K562 (cell line): ENCODE measurements at regions not wholly inside any gene's neighbourhood (a gene's known extent, or its start where the extent isn't known, plus 50 kb on each side); places are given as distances from the start of the nearest gene placed in this dataset.

Experiments
- ATAC-seq: fragments of 200-7000 bp; cut with Tn5 transposase; 3 replicates; pipeline ENCODE4 v1.9.1; 2020; ENCODE audit warnings: moderate library complexity
- BruUV-seq: library from RNA; stranded (reverse); fragments of 400-500 nt; replicated peaks from 2 replicates; lab custom pipeline; 2021; lab: Mats Ljungman, UMichigan
- CTCF ChIA-PET: fragments of 300-600 bp; formaldehyde crosslinking; extraction: SDS; loops from one replicate; lab custom pipeline; 2021; ENCODE audit warnings: low intra/inter-chr PET ratio; lab: Yijun Ruan, JAX
- POLR2A ChIA-PET: fragments of 300-600, 350-650 bp; sonication (Branson Sonifier 250); formaldehyde crosslinking; extraction: SDS; loops from one replicate; lab custom pipeline; 2021; ENCODE audit warnings: antibody characterized with exemption, inconsistent platforms; lab: Yijun Ruan, JAX
- DNase-seq, 4 experiments: peaks; one replicate each; pipeline versions ENCODE4 v3.0.0 to v3.0.0-alpha.2; 2011 to 2018; ENCODE audit warnings: low spot score in 3 of 4, mixed read lengths in 3 of 4; ENCODE audit errors: extremely low read depth in 1 of 4
- FAIRE-seq: peaks from 2 replicates; lab custom pipeline; 2011; peaks lifted over from hg19 to GRCh38; lab: Jason Lieb, UNC
- H2AFZ ChIP-seq: 2 replicates; pipeline ENCODE4 v1.6.0; 2011; ENCODE audit warnings: low read depth, low read length, control low read depth, inconsistent platforms
- H3K27ac ChIP-seq: fragments of 200-600 bp; 3 replicates; pipeline ENCODE4 v1.8.0; 2011; ENCODE audit warnings: low read depth, mild to moderate bottlenecking, control low read depth, inconsistent platforms, low read length, moderate library complexity, mixed read lengths; ENCODE audit errors: extremely low read depth
- H3K27me3 ChIP-seq, 2 experiments: fragments of 300-600 bp in 1 of 2; 2 replicates in 1 of 2; 3 replicates in 1 of 2; pipeline versions ENCODE4 v1.6.0 to v1.8.0; 2011; ENCODE audit warnings: inconsistent platforms in 2 of 2, low read length in 2 of 2, mild to moderate bottlenecking in 1 of 2, mixed read lengths in 1 of 2, moderate library complexity in 1 of 2; ENCODE audit not compliant: control insufficient read depth in 2 of 2, insufficient read depth in 2 of 2
- H3K36me3 ChIP-seq: fragments of 300-600 bp; 3 replicates; pipeline ENCODE4 v1.8.0; 2011; ENCODE audit warnings: mild to moderate bottlenecking, low read length, inconsistent platforms; ENCODE audit not compliant: control insufficient read depth, insufficient read depth
- H3K4me1 ChIP-seq, 2 experiments: fragments of 200-600 bp in 1 of 2; replicated peaks in 1 of 2; 2 replicates in 1 of 2; 3 replicates in 1 of 2; pipeline versions ENCODE4 v1.5.1 to v1.8.0; 2011; ENCODE audit warnings: inconsistent platforms in 2 of 2, low read length in 2 of 2, mild to moderate bottlenecking in 1 of 2, mixed read lengths in 1 of 2, moderate library complexity in 1 of 2; ENCODE audit not compliant: control insufficient read depth in 2 of 2, insufficient read depth in 2 of 2
- H3K4me2 ChIP-seq: 2 replicates; pipeline ENCODE4 v1.6.1; 2011; ENCODE audit warnings: low read length, control low read depth, inconsistent platforms, mixed read lengths; ENCODE audit not compliant: insufficient read depth
- H3K4me3 ChIP-seq: fragments of 200-600 bp; sonication (generic), shearing (Covaris generic); 2 replicates; pipeline ENCODE4 v1.5.1; 2016; ENCODE audit warnings: control low read depth, inconsistent platforms
- H3K79me2 ChIP-seq: fragments of 200-600 bp; 3 replicates; pipeline ENCODE4 v1.8.0; 2011; ENCODE audit warnings: low read length, inconsistent platforms; ENCODE audit not compliant: control insufficient read depth, insufficient read depth
- H3K9ac ChIP-seq, 2 experiments: 2 replicates each; pipeline versions ENCODE4 v1.6.0 to v1.6.1; 2011; ENCODE audit warnings: low read depth in 2 of 2, low read length in 2 of 2, control low read depth in 1 of 2, inconsistent platforms in 1 of 2, mild to moderate bottlenecking in 1 of 2, mixed read lengths in 1 of 2; ENCODE audit not compliant: insufficient read depth in 1 of 2
- H3K9me1 ChIP-seq: one replicate; pipeline ENCODE4 v1.6.0; 2011; ENCODE audit warnings: inconsistent platforms, mild to moderate bottlenecking, low read length, moderate library complexity; ENCODE audit not compliant: control insufficient read depth, insufficient read depth
- H3K9me3 ChIP-seq: replicated peaks from 2 replicates; pipeline ENCODE4 v1.5.1; 2011; ENCODE audit warnings: low read depth, low read length, inconsistent platforms; ENCODE audit not compliant: control insufficient read depth, insufficient read depth
- H4K20me1 ChIP-seq: replicated peaks from 2 replicates; pipeline ENCODE4 v1.6.1; 2011; ENCODE audit warnings: low read length, inconsistent platforms, mixed read lengths; ENCODE audit not compliant: control insufficient read depth, insufficient read depth
- CTBP1 ChIP-seq: fragments of 450-650 bp; IDR thresholded peaks from 2 replicates; pipeline ENCODE4 v1.6.1; 2016; ENCODE audit warnings: borderline replicate concordance
- DEAF1 ChIP-seq: fragments of 450-650 bp; formaldehyde crosslinking; IDR thresholded peaks from 2 replicates; pipeline ENCODE4 v1.4.0; 2020; ENCODE audit warnings: mild to moderate bottlenecking, moderate library complexity
- DIDO1 ChIP-seq: fragments of 450-650 bp; IDR thresholded peaks from 2 replicates; pipeline ENCODE4 v1.6.1; 2016; ENCODE audit warnings: low read depth, missing biosample characterization, missing genetic modification characterization
- ELF2 ChIP-seq: fragments of 250-450 bp; sonication (Bioruptor Pico); IDR thresholded peaks from 2 replicates; pipeline ENCODE4 v1.5.0; 2021; ENCODE audit warnings: mild to moderate bottlenecking
- ERF ChIP-seq: fragments of 450-650 bp; formaldehyde crosslinking; IDR thresholded peaks from 2 replicates; pipeline ENCODE4 v1.4.0; 2020; ENCODE audit warnings: mild to moderate bottlenecking, mixed read lengths
- FUS ChIP-seq: fragments of 200-400 bp; formaldehyde crosslinking; optimal IDR thresholded peaks from 2 replicates; pipeline ENCODE3; 2017; ENCODE audit warnings: low read depth, low read length
- HDAC2 ChIP-seq: fragments of 450-650 bp; IDR thresholded peaks from 2 replicates; pipeline ENCODE4 v1.6.1; 2016; ENCODE audit warnings: mild to moderate bottlenecking
- KLF16 ChIP-seq: IDR thresholded peaks from 2 replicates; pipeline ENCODE4 v1.6.1; 2016; ENCODE audit warnings: antibody characterized with exemption
- MEF2A ChIP-seq: IDR thresholded peaks from 2 replicates; pipeline ENCODE4 v1.6.1; 2011; ENCODE audit warnings: low read depth, mild to moderate bottlenecking, low read length, moderate library complexity; ENCODE audit not compliant: control insufficient read depth
- ZBTB8A ChIP-seq: fragments of 450-650 bp; IDR thresholded peaks from 2 replicates; pipeline ENCODE4 v1.6.1; 2018; ENCODE audit warnings: mild to moderate bottlenecking, moderate library complexity; ENCODE audit not compliant: partially characterized antibody
- ZNF174 ChIP-seq: fragments of 250-450 bp; sonication (Bioruptor Pico); IDR thresholded peaks from 2 replicates; pipeline ENCODE4 v1.4.0; 2020; ENCODE audit warnings: mild to moderate bottlenecking
- ZNF639 ChIP-seq, 2 experiments: fragments of 200-800 bp in 1 of 2; sonication (Bioruptor generic) in 1 of 2; sonication (generic) in 1 of 2; formaldehyde crosslinking in 1 of 2; IDR thresholded peaks in 1 of 2; conservative IDR thresholded peaks in 1 of 2; 2 replicates each; pipeline versions ENCODE4 v1.5.0 to v1.6.1; 2016 to 2020; ENCODE audit warnings: missing compliant biosample characterization in 1 of 2, missing genetic modification characterization in 1 of 2, missing genetic modification reagents in 1 of 2
- ZNF696 ChIP-seq: fragments of 250-450 bp; sonication (Bioruptor Pico); conservative IDR thresholded peaks from 2 replicates; pipeline ENCODE4 v1.4.0; 2020; ENCODE audit warnings: mild to moderate bottlenecking, moderate library complexity
- ZNF77 ChIP-seq: fragments of 250-450 bp; sonication (Bioruptor Pico); IDR thresholded peaks from 2 replicates; pipeline ENCODE4 v1.5.0; 2020
- WGBS: fragments of 100-300 bp; shearing (Covaris generic); methylation state at CpG from one replicate; pipeline ENCODE4 v1.1.6; 2016; ENCODE audit warnings: low coverage, mixed read lengths; ENCODE audit not compliant: insufficient coverage; ENCODE audit errors: missing lambda C conversion rate; 5-methylcytosine and 5-hydroxymethylcytosine counted together
- in situ Hi-C: fragments of 300-500 bp; cut with MboI; formaldehyde crosslinking; loops from 4 replicates; pipeline ENCODE4 v1.15.0; 2018; ENCODE audit warnings: inconsistent platforms, mixed read lengths
- intact Hi-C: fragments of 100-400 bp; cut with micrococcal nuclease; formaldehyde crosslinking; loops from 2 replicates; pipeline ENCODE4 v1.14.2; 2022

GRCh38 chr13:74037762-74038161, 96.4 kb downstream of the KLF12 start:
- no peaks in the 10 kb centered on the region for H3K9me1 ChIP-seq
- H3K4me1 ChIP-seq = no peaks in the 10 kb centered on the region
- ATAC-seq (no peak), FAIRE-seq (no peak), DNase-seq (no peak)
- in situ Hi-C loops (no loop called here), intact Hi-C loops (no loop called here)
- H4K20me1 ChIP-seq = no peaks in the 10 kb centered on the region
- POLR2A ChIA-PET = no interaction called here
- H3K9ac ChIP-seq = no peak overlapping the region
- no peaks in the 10 kb centered on the region for H3K9me3 ChIP-seq
- no peak overlapping the region for H3K4me3 ChIP-seq
- H3K27me3 ChIP-seq = no peaks in the 10 kb centered on the region
- H3K4me2 ChIP-seq = no peak overlapping the region
- no TSS peak for BruUV-seq
- H3K27ac ChIP-seq = no peak overlapping the region
- CTCF ChIA-PET = no interaction called here
- no peaks in the 10 kb centered on the region for H3K36me3 ChIP-seq
- TF ChIP-seq HDAC2 (no peak), FUS (no peak), ZNF174 (CRISPR knock-in tag) (no peak), ERF (CRISPR knock-in tag) (no peak), ELF2 (CRISPR knock-in tag) (no peak), ZNF77 (CRISPR knock-in tag) (no peak)
- no peak overlapping the region for H2AFZ ChIP-seq
- H3K79me2 ChIP-seq = no peaks in the 10 kb centered on the region

DNA sequence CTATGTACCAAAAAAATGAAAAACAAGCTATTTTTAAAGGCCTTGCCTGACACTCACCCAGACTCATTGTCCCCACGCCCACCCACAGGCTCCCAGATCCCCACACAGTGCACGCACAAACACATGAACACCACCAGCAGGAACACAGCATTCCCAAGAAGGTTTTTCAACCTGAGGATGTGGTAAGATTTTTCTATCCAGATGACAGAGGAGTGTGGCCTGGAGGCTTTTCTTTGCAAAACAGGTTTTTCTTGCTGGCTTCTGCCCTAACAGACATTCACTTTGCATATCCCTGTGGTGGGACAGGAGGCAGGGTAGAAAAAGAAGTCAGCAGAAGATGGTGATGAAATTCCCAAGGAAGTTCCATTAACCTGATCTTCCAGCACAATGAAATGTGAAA, 97.8 kb downstream of the KLF12 start:
- Histone ChIP-seq H3K9me3 (no peaks in the 10 kb centered on the region), H3K27ac (no peak overlapping the region), H2AFZ (no peak overlapping the region), H4K20me1 (no peaks in the 10 kb centered on the region), H3K4me2 (no peak overlapping the region), H3K79me2 (no peaks in the 10 kb centered on the region), H3K4me1 (no peaks in the 10 kb centered on the region), H3K4me3 (no peak overlapping the region), H3K9ac (no peak overlapping the region), H3K36me3 (no peaks in the 10 kb centered on the region), H3K27me3 (no peaks in the 10 kb centered on the region), H3K9me1 (no peaks in the 10 kb centered on the region)
- no peak for FAIRE-seq
- no CpG with 5 or more reads among the region's 2 CpGs for WGBS
- POLR2A ChIA-PET = no interaction called here
- in situ Hi-C loops = no loop called here
- TF ChIP-seq ZNF696 (CRISPR knock-in tag) = no peak
- TF ChIP-seq KLF16 = no peak
- TF ChIP-seq DIDO1 = no peak
- no peak for TF ChIP-seq MEF2A
- no peak for TF ChIP-seq CTBP1
- no peak for TF ChIP-seq ZBTB8A
- TF ChIP-seq DEAF1 (CRISPR knock-in tag) = no peak
- TF ChIP-seq ZNF639 (CRISPR knock-in tag; conservative IDR thresholded peaks at IDR 0.05 in 1 of 2, IDR thresholded peaks at IDR 0.05 in 1 of 2) = no peak
- ATAC-seq = no peak
- intact Hi-C loops = no loop called here
- DNase-seq = no peak
- BruUV-seq = no TSS peak
- CTCF ChIA-PET = no interaction called here
